ENCODE measurements at regions not wholly inside any gene's neighbourhood (a gene's known extent, or its start where the extent isn't known, plus 50 kb on each side); places are given as distances from the start of the nearest gene placed in this dataset.

GRCh38 chr10:28849821-28850220 is 172.5 kb downstream of the BAMBI start:
- Mint-ChIP-seq H3K27me3 (ENCODE audit: low read depth) (peaks cover 5% of the 10 kb centered on the region), H3K27ac (no peak overlapping the region), H3K36me3 (ENCODE audit: low read depth) (no peaks in the 10 kb centered on the region), H3K4me1 (peaks cover 18% of the 10 kb centered on the region), H3K4me3 (no peak overlapping the region), H3K9me3 (no peaks in the 10 kb centered on the region)
- TF ChIP-seq, protein P1, sequence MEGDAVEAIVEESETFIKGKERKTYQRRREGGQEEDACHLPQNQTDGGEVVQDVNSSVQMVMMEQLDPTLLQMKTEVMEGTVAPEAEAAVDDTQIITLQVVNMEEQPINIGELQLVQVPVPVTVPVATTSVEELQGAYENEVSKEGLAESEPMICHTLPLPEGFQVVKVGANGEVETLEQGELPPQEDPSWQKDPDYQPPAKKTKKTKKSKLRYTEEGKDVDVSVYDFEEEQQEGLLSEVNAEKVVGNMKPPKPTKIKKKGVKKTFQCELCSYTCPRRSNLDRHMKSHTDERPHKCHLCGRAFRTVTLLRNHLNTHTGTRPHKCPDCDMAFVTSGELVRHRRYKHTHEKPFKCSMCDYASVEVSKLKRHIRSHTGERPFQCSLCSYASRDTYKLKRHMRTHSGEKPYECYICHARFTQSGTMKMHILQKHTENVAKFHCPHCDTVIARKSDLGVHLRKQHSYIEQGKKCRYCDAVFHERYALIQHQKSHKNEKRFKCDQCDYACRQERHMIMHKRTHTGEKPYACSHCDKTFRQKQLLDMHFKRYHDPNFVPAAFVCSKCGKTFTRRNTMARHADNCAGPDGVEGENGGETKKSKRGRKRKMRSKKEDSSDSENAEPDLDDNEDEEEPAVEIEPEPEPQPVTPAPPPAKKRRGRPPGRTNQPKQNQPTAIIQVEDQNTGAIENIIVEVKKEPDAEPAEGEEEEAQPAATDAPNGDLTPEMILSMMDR (IDR thresholded peaks at IDR 0.05; ENCODE audit: unreplicated experiment in 3 of 3): no peak

DNA sequence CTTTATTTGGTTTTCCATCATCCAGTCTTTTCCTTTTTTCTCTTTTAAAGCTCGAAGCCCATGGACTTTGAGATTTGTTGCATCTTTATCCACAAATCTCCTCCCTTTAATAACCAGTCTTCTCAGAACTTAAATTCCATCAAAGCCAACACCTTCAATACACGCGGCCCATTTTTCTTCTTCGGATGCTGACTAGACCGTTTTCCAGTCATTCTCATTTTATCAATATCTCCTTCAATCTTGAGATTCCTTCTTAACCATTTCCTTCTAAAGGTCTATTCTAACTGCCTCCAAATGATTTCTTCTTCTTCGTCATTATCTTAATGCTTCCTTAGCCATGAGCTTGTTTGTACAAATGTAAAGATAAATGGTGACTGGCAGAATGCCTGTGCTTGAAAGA is 173.5 kb downstream of the BAMBI start:
- H3K36me3 Mint-ChIP-seq (ENCODE audit: low read depth): no peaks in the 10 kb centered on the region
- H3K27ac Mint-ChIP-seq: no peak overlapping the region
- H3K27me3 Mint-ChIP-seq (ENCODE audit: low read depth): peaks cover 12% of the 10 kb centered on the region
- TF ChIP-seq, protein P1 (IDR thresholded peaks at IDR 0.05; ENCODE audit: unreplicated experiment in 3 of 3): no peak
- peaks cover 18% of the 10 kb centered on the region for H3K4me1 Mint-ChIP-seq
- no peak overlapping the region for H3K4me3 Mint-ChIP-seq
- H3K9me3 Mint-ChIP-seq: no peaks in the 10 kb centered on the region

GRCh38 chr10:28853195-28853594 is 175.9 kb downstream of the BAMBI start:
- Mint-ChIP-seq H3K4me3 (no peak overlapping the region), H3K4me1 (peaks cover 18% of the 10 kb centered on the region), H3K36me3 (ENCODE audit: low read depth) (peaks cover 8% of the 10 kb centered on the region), H3K27me3 (ENCODE audit: low read depth) (peaks cover 17% of the 10 kb centered on the region), H3K9me3 (peaks cover 8% of the 10 kb centered on the region), H3K27ac (peak overlapping the region; percentile 1 to 57 (median 48))
- TF ChIP-seq, protein P1 (IDR thresholded peaks at IDR 0.05; ENCODE audit: unreplicated experiment in 3 of 3): no peak

GRCh38 chr10:28857164-28857563 is 179.8 kb downstream of the BAMBI start:
- Mint-ChIP-seq H3K27me3 (ENCODE audit: low read depth) (peaks cover 24% of the 10 kb centered on the region), H3K4me3 (no peak overlapping the region), H3K4me1 (peaks cover 20% of the 10 kb centered on the region), H3K27ac (no peak overlapping the region), H3K36me3 (ENCODE audit: low read depth) (peaks cover 11% of the 10 kb centered on the region), H3K9me3 (peaks cover 12% of the 10 kb centered on the region)
- TF ChIP-seq, protein P1 (IDR thresholded peaks at IDR 0.05; ENCODE audit: unreplicated experiment in 3 of 3): no peak

- Mint-ChIP-seq H3K4me3 (no peak overlapping the region), H3K27me3 (ENCODE audit: low read depth) (peaks cover 20% of the 10 kb centered on the region), H3K27ac (peak overlapping the region in 1 of 3 experiments; percentile 16)
Measured at GRCh38 chr10:28858646-28859045, 181.3 kb downstream of the BAMBI start.

DNA sequence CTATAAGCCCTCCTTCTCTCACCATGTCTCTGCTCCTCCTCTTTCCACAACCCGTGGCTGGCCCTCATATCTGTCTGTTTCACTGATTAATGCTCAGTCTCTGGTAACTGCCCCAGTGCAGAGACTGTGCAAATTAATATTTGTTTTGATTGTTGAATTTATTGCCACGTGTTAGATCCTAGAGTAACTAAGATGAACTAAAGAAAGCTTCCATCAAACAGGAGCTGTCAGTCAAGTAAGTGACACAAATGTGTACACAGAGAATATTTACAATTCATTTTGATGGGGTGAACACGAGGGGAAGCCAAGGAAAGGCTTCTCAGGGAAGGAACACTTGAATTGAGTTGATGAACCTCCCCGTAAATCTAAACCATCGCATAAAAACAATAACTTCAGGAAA is 182.5 kb downstream of the BAMBI start:
- Mint-ChIP-seq H3K36me3 (ENCODE audit: low read depth) (peaks cover 11% of the 10 kb centered on the region), H3K9me3 (peaks cover 12% of the 10 kb centered on the region), H3K27me3 (ENCODE audit: low read depth) (peaks cover 20% of the 10 kb centered on the region), H3K4me3 (no peak overlapping the region), H3K4me1 (peaks cover 5% of the 10 kb centered on the region), H3K27ac (peak overlapping the region in 1 of 3 experiments; percentile 8)
- TF ChIP-seq, protein P1 (IDR thresholded peaks at IDR 0.05; ENCODE audit: unreplicated experiment in 3 of 3): no peak

More at GRCh38 chr10:28858646-28859045, 181.3 kb downstream of the BAMBI start:
- TF ChIP-seq, protein P1 (IDR thresholded peaks at IDR 0.05; ENCODE audit: unreplicated experiment in 3 of 3): no peak
- Mint-ChIP-seq H3K4me1 (peaks cover 6% of the 10 kb centered on the region), H3K36me3 (ENCODE audit: low read depth) (peaks cover 11% of the 10 kb centered on the region), H3K9me3 (peaks cover 12% of the 10 kb centered on the region)

Data from nephron (organoid).